ELR (cell line): ENCODE measurements at regions not wholly inside any gene's neighbourhood (a gene's known extent, or its start where the extent isn't known, plus 50 kb on each side); places are given as distances from the start of the nearest gene placed in this dataset.
"Not testable (repeated sequence)": the region's sequence is repeated elsewhere in the genome, so short reads cannot be mapped to it uniquely, and the experiment has no call there.

Experiments
- DNase-seq: peaks from one replicate; pipeline ENCODE4 v3.0.0-alpha.2; 2015; ENCODE audit warnings: low read depth

- DNase-seq, result no peak
These were observed 173.5 kb downstream of the LMBRD1 start for GRCh38 chr6:69623357-69623756.

GRCh38 chr6:69622924-69623323, 173.9 kb downstream of the LMBRD1 start:
- no peak for DNase-seq

- no peak for DNase-seq
These were observed 174.6 kb downstream of the LMBRD1 start for GRCh38 chr6:69622230-69622629.

GRCh38 chr6:69617163-69617562, 179.6 kb downstream of the LMBRD1 start:
- DNase-seq, result no peak

- no peak for DNase-seq
These were observed 186.9 kb downstream of the LMBRD1 start for GRCh38 chr6:69609836-69610472.

GRCh38 chr6:69601132-69601531, 195.7 kb downstream of the LMBRD1 start:
- no peak for DNase-seq

GRCh38 chr6:69594405-69594804, 202.4 kb downstream of the LMBRD1 start:
- DNase-seq, result no peak

GRCh38 chr6:69593706-69594105, 203.1 kb downstream of the LMBRD1 start:
- no peak for DNase-seq

GRCh38 chr6:69589626-69590025, 207.2 kb downstream of the LMBRD1 start:
- DNase-seq, result no peak

GRCh38 chr6:69584913-69585729, 211.7 kb downstream of the LMBRD1 start:
- DNase-seq, result no peak

GRCh38 chr6:69584536-69584912, 212.3 kb downstream of the LMBRD1 start:
- no peak for DNase-seq

- DNase-seq, result no peak
These were observed 215.2 kb downstream of the LMBRD1 start for GRCh38 chr6:69581581-69581980.

- no peak for DNase-seq
These were observed 216.1 kb downstream of the LMBRD1 start for GRCh38 chr6:69580706-69581105.

- no peak for DNase-seq
These were observed 218.4 kb downstream of the LMBRD1 start for GRCh38 chr6:69578361-69578890.

GRCh38 chr6:69571234-69571633, 225.6 kb downstream of the LMBRD1 start:
- no peak for DNase-seq

- no peak for DNase-seq
These were observed 226.7 kb downstream of the LMBRD1 start for GRCh38 chr6:69570106-69570505.

GRCh38 chr6:69560597-69560996, 236.2 kb downstream of the LMBRD1 start:
- DNase-seq, result not testable (repeated sequence)

GRCh38 chr6:69555088-69555638, 241.6 kb downstream of the LMBRD1 start:
- no peak for DNase-seq

- DNase-seq, result no peak
These were observed 254.3 kb downstream of the LMBRD1 start for GRCh38 chr6:69542494-69542893.

GRCh38 chr6:69527921-69528476, 268.8 kb downstream of the LMBRD1 start:
- no peak for DNase-seq

- not testable (repeated sequence) for DNase-seq
These were observed 281.3 kb downstream of the LMBRD1 start for GRCh38 chr6:69515480-69515879.

GRCh38 chr6:69494595-69494994, 302.2 kb downstream of the LMBRD1 start:
- no peak for DNase-seq

- DNase-seq, result no peak
These were observed 306.8 kb downstream of the LMBRD1 start for GRCh38 chr6:69489970-69490369.
